Epithelial cell of prostate (primary cell): ENCODE measurements at regions not wholly inside any gene's neighbourhood (a gene's known extent, or its start where the extent isn't known, plus 50 kb on each side); places are given as distances from the start of the nearest gene placed in this dataset.
A peak's percentile ranks its signal among the peaks of the same experiment; 100 is the strongest.
"Not testable (repeated sequence)": the region's sequence is repeated elsewhere in the genome, so short reads cannot be mapped to it uniquely, and the experiment has no call there.

Experiments
- DNase-seq: peaks from one replicate; pipeline ENCODE4 v3.0.0-alpha.2; 2011; ENCODE audit warnings: low read depth, low spot score
- H3K27ac ChIP-seq: fragments of 450-650 bp; 2 replicates; pipeline ENCODE4 v1.5.1; 2017; ENCODE audit warnings: mild to moderate bottlenecking

- no peak overlapping the region for H3K27ac ChIP-seq
- no peak for DNase-seq
Observed at GRCh38 chr3:74435631-74436030, 178.8 kb downstream of the CNTN3 start.

- DNase-seq, result no peak
- H3K27ac ChIP-seq, result no peak overlapping the region
Observed at GRCh38 chr3:74434406-74434805, 180.1 kb downstream of the CNTN3 start.

GRCh38 chr3:74426571-74426970, 187.9 kb downstream of the CNTN3 start:
- DNase-seq, result no peak
- H3K27ac ChIP-seq, result no peak overlapping the region

DNA sequence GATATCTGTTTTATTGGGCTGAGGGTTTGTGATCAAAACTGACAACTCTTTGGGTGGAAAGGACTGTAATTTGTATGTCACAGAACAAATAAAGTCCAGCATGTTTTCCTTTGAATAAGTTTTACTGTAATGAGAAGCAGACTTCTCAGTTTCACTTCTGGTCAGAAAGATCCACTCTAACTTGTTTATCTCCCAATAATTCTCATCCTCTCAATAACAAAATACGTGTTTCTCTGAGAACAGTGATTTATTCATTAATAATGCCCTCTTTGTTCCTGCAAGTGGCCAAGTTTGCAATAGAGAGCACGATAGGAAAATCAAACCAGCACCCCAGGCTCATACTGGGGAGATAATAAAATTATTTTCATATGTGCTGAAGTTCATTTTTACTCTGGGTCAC, 190.6 kb downstream of the CNTN3 start:
- no peak overlapping the region for H3K27ac ChIP-seq
- DNase-seq, result no peak

DNA sequence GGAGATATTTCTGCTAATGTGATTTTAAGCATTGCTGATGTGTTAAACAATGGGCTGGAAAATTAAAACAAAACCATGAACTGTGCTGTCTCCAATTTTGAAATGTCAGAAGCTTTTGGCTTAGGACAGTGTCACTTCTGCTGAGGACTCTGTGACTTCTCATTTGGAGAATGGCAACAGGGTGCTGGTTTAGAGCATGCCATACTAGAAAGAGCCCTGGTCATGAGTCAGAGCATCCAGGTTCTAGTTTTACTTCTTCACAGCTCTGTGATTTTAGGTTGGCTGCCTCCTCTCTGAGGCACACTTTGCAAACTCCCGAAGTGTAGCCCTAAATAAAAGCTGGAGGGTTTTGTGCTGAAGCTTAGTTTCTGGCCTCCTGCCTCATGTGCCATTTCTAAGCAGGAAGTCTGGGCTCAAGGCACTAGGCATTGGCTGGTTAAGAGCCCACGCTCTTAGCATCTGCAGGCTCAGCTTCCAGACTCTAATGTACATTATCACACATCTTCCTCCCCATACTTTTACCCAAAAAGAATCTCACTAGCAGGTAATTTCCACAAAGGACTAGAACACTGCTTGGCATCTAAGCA, 193.8 kb downstream of the CNTN3 start:
- no peak for DNase-seq
- H3K27ac ChIP-seq, result no peak overlapping the region

DNA sequence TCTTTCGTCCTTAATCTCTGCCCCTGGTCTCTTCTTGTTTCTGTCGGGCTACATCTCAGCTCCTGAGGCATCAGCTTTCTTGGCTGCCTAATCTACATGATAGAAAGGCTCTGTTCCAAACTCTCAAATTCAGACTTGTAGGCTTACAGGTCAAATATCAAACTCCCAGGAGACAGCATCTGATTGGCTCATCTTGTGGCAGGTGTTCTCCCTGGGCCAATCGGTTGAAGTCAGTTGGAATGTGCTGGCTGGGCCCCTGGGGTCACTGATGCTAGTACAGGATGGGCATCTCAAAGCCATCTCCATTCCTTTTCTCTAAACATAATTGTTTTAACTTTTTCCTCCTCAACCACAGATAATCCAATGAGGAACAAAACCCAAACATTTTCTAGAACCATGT, 198.7 kb downstream of the CNTN3 start:
- DNase-seq, result no peak
- H3K27ac ChIP-seq, result no peak overlapping the region

GRCh38 chr3:74413547-74414241, 200.8 kb downstream of the CNTN3 start:
- no peak overlapping the region for H3K27ac ChIP-seq

GRCh38 chr3:74410276-74410941, 204.1 kb downstream of the CNTN3 start:
- no peak overlapping the region for H3K27ac ChIP-seq
- no peak for DNase-seq

More at GRCh38 chr3:74413547-74414241, 200.8 kb downstream of the CNTN3 start:
- DNase-seq, result no peak

DNA sequence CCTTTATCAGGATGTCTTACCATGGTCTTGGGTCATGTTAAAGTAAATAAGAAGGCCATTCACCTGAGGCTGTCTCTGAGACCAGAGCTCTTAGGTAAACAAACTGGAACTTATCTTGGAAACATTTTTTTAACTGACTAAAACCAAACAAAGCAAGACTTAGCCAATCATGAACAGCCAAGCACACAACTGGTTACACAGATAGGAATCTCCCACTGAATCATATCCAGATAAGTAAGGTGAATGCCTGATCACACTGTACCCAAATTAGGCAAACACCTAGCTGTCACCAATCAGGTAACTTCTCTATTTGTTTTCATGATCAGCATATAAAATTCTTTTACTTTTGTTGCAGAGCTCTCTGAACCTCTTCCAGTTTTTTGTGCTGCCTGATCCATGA, 205.4 kb downstream of the CNTN3 start:
- no peak overlapping the region for H3K27ac ChIP-seq
- DNase-seq, result peak; percentile 31

- DNase-seq, result no peak
- no peak overlapping the region for H3K27ac ChIP-seq
Observed at GRCh38 chr3:74403307-74403706, 211.2 kb downstream of the CNTN3 start.

DNA sequence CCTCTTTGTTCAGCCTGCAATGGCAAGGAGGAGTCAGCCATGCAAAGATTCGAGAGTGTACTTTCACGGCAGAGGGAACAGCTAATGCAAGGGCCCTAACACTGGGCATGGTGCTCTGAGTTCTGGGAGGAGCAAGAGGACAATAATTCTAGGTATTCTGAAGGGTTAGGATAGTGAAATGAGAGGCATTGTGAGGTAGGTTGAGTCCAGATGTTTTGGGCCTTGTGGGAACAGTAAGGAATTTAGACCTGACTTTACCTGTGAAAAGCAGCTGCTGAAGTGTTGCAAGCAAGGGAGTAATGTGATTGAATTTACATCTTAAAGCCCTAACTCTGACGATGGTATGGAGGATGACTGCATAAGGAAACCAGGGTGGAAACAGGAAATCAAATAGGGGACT, 211.6 kb downstream of the CNTN3 start:
- H3K27ac ChIP-seq, result no peak overlapping the region

DNA sequence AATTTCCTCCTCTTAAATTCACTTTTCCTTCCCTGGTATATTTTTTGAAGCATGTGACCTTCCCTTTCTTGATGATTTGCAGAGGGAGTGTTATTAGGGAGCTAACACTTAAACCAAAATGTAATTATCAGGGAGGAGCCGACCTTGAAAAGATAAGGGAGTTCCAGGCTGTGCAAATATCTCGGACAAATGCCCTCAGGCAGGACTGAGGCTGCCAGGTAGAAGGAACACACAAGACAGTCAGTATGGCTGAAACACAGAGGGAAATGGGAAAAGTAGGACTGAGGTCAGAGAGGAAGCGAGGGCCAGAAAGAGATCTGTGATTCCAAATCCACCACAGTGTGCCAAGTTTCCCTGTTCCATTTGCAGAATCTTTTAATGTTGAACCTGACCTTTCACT, 221.0 kb downstream of the CNTN3 start:
- no peak overlapping the region for H3K27ac ChIP-seq
- DNase-seq, result no peak

More for the DNA sequence above, 211.6 kb downstream of the CNTN3 start:
- no peak for DNase-seq

- no peak overlapping the region for H3K27ac ChIP-seq
- DNase-seq, result no peak
Observed at GRCh38 chr3:74390121-74390877, 224.2 kb downstream of the CNTN3 start.

- no peak for DNase-seq
- H3K27ac ChIP-seq, result no peak overlapping the region
Observed at GRCh38 chr3:74387111-74387735, 227.2 kb downstream of the CNTN3 start.

GRCh38 chr3:74384159-74384558, 230.3 kb downstream of the CNTN3 start:
- no peak overlapping the region for H3K27ac ChIP-seq
- no peak for DNase-seq

GRCh38 chr3:74377669-74378068, 236.8 kb downstream of the CNTN3 start:
- no peak overlapping the region for H3K27ac ChIP-seq

DNA sequence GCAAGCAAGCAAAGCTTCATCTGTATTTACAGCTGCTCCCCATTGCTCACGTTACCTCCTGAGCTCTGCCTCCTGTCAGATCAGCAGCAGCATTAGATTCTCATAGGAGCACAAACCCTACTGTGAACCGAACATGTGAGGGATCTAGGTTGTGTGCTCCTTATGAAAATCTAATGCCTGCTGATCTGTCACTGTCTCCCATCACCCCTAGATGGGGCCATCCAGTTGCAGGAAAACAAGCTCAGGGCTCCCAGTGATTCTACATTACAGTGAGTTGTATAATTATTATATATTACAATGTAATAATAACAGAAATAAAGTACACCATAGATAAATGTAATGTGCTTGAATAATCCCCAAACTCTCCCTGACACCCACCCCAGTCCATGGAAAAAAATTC, 238.1 kb downstream of the CNTN3 start:
- DNase-seq, result not testable (repeated sequence)

More at GRCh38 chr3:74377669-74378068, 236.8 kb downstream of the CNTN3 start:
- DNase-seq, result no peak

DNA sequence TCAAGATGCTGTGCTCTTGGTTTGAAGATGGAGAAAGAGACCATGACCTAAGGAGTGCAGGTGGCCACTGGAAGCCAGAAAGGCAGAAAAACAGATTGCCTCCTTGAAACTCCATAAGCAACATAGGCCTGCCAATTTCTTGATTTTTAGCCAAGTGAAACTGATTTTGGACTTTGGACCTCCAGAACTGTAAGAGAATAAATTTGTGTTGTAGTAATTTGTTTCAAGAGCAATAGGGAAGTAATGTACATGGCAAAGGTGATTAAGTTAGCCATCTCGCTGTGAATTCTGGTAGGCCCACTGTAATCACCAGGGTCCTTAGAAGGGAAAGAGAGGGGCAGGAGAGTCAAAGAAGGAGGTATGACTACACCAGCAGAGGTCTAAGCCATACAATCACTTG, 238.8 kb downstream of the CNTN3 start:
- no peak for DNase-seq
- H3K27ac ChIP-seq, result no peak overlapping the region

More for the DNA sequence above, 238.1 kb downstream of the CNTN3 start:
- not testable (repeated sequence) for H3K27ac ChIP-seq

GRCh38 chr3:74372743-74373142, 241.7 kb downstream of the CNTN3 start:
- no peak for DNase-seq
- no peak overlapping the region for H3K27ac ChIP-seq

- H3K27ac ChIP-seq, result no peak overlapping the region
- DNase-seq, result no peak
Observed at GRCh38 chr3:74370342-74370741, 244.1 kb downstream of the CNTN3 start.
